ENCODE measurements at regions not wholly inside any gene's neighbourhood (a gene's known extent, or its start where the extent isn't known, plus 50 kb on each side); places are given as distances from the start of the nearest gene placed in this dataset.

GRCh38 chr12:19869413-19869812 lies 430.1 kb downstream of the AEBP2 start:
- DNase-seq (no peak), ATAC-seq (no peak)
- H3K4me1 ChIP-seq = peaks cover 0 to 3% (median 0%) of the 10 kb centered on the region in 12 donors
- H3K9me3 ChIP-seq = peaks cover 0 to 2% (median 0%) of the 10 kb centered on the region in 12 donors
- 81 to 92% (median 87%) methylated on average over 5 of the region's 5 CpGs for WGBS, 4 donors
- no peaks in the 10 kb centered on the region for H3K27me3 ChIP-seq
- TF ChIP-seq CTCF (IDR thresholded peaks at IDR 0.05) (no peak), POLR2A (IDR thresholded peaks at IDR 0.05) (no peak)
- intact Hi-C loops (cut with DNase I) = no loop called here
- no peak overlapping the region for H3K4me3 ChIP-seq
- H3K36me3 ChIP-seq = no peaks in the 10 kb centered on the region
- H3K27ac ChIP-seq = no peak overlapping the region

GRCh38 chr12:19872621-19873540 lies 433.6 kb downstream of the AEBP2 start:
- 80 to 84% (median 82%) methylated on average over 9 of the region's 9 CpGs for WGBS, 4 donors
- ATAC-seq (no peak), DNase-seq (no peak)
- no peak overlapping the region for H3K27ac ChIP-seq
- peaks cover 0 to 2% (median 0%) of the 10 kb centered on the region in 12 donors for H3K9me3 ChIP-seq
- no peak overlapping the region for H3K4me3 ChIP-seq
- intact Hi-C loops (cut with DNase I) = no loop called here
- H3K4me1 ChIP-seq = no peaks in the 10 kb centered on the region
- H3K36me3 ChIP-seq = no peaks in the 10 kb centered on the region
- TF ChIP-seq CTCF (IDR thresholded peaks at IDR 0.05) = no peak
- TF ChIP-seq POLR2A (IDR thresholded peaks at IDR 0.05) = no peak
- no peaks in the 10 kb centered on the region for H3K27me3 ChIP-seq

GRCh38 chr12:19880076-19880475 lies 440.8 kb downstream of the AEBP2 start:
- H3K9me3 ChIP-seq = peaks cover 0 to 8% (median 0%) of the 10 kb centered on the region in 12 donors
- intact Hi-C loops (cut with DNase I) = loop anchor here in 3 of 10 donors (5.0 to 10.0 kb wide), 3 partner anchors 33 to 105 kb away; no protein-coding TSS in a partner anchor
- TF ChIP-seq POLR2A (IDR thresholded peaks at IDR 0.05) = no peak
- no peak for TF ChIP-seq CTCF (IDR thresholded peaks at IDR 0.05)
- peaks cover 0 to 38% (median 11%) of the 10 kb centered on the region in 12 donors for H3K4me1 ChIP-seq
- ATAC-seq (peak in 1 of 4 donors; percentile 48), DNase-seq (no peak)
- no peaks in the 10 kb centered on the region for H3K36me3 ChIP-seq
- no peak overlapping the region for H3K27ac ChIP-seq
- H3K4me3 ChIP-seq = no peak overlapping the region
- H3K27me3 ChIP-seq = no peaks in the 10 kb centered on the region

- no peaks in the 10 kb centered on the region for H3K27me3 ChIP-seq
- intact Hi-C loops (cut with DNase I) = loop anchor here in 3 of 10 donors (5.0 to 10.0 kb wide), 3 partner anchors 33 to 106 kb away; no protein-coding TSS in a partner anchor
- ATAC-seq = no peak
- H3K4me3 ChIP-seq = no peak overlapping the region
- peaks cover 0 to 43% (median 12%) of the 10 kb centered on the region in 12 donors for H3K4me1 ChIP-seq
- no peak for TF ChIP-seq POLR2A (IDR thresholded peaks at IDR 0.05)
- no peak for TF ChIP-seq CTCF (IDR thresholded peaks at IDR 0.05)
- H3K27ac ChIP-seq = no peak overlapping the region
- DNase-seq = no peak
- no peaks in the 10 kb centered on the region for H3K36me3 ChIP-seq
- H3K9me3 ChIP-seq = peaks cover 0 to 8% (median 0%) of the 10 kb centered on the region in 12 donors
Observed at GRCh38 chr12:19880721-19881120, 441.4 kb downstream of the AEBP2 start.

Measured in heart left ventricle (tissue), 16 donors.